ENCODE measurements at regions not wholly inside any gene's neighbourhood (a gene's known extent, or its start where the extent isn't known, plus 50 kb on each side); places are given as distances from the start of the nearest gene placed in this dataset.
"Not testable (repeated sequence)": the region's sequence is repeated elsewhere in the genome, so short reads cannot be mapped to it uniquely, and the experiment has no call there.

GRCh38 chr4:74505355-74505978 lies 60.5 kb downstream of the AREG start:
- H3K9me3 ChIP-seq (ENCODE audit: insufficient read depth, low read depth, low read length); H3K27ac ChIP-seq (ENCODE audit: low read length); H3K4me3 ChIP-seq (ENCODE audit: low read length): not testable (repeated sequence)

GRCh38 chr4:74509363-74509762 lies 64.4 kb downstream of the AREG start:
- not testable (repeated sequence) for H3K36me3 ChIP-seq (ENCODE audit: insufficient read depth, low read depth, low read length); H3K27me3 ChIP-seq (ENCODE audit: insufficient read depth, low read length); H3K9ac ChIP-seq (ENCODE audit: low read depth, low read length); H3K27ac ChIP-seq (ENCODE audit: low read length); H3K4me3 ChIP-seq (ENCODE audit: low read length); H3K4me1 ChIP-seq (ENCODE audit: insufficient read depth, low read length); H3K9me3 ChIP-seq (ENCODE audit: insufficient read depth, low read depth, low read length)

More at GRCh38 chr4:74505355-74505978, 60.5 kb downstream of the AREG start:
- not testable (repeated sequence) for H3K36me3 ChIP-seq (ENCODE audit: insufficient read depth, low read depth, low read length); H3K9ac ChIP-seq (ENCODE audit: low read depth, low read length); H3K27me3 ChIP-seq (ENCODE audit: insufficient read depth, low read length); H3K4me1 ChIP-seq (ENCODE audit: insufficient read depth, low read length)

GRCh38 chr4:74516303-74516702 lies 71.4 kb downstream of the AREG start:
- H3K9me3 ChIP-seq (ENCODE audit: insufficient read depth, low read depth, low read length): no peaks in the 10 kb centered on the region
- no peaks in the 10 kb centered on the region for H3K36me3 ChIP-seq (ENCODE audit: insufficient read depth, low read depth, low read length)
- H3K27me3 ChIP-seq (ENCODE audit: insufficient read depth, low read length): no peaks in the 10 kb centered on the region
- H3K4me3 ChIP-seq (ENCODE audit: low read length): no peak overlapping the region
- no peak overlapping the region for H3K27ac ChIP-seq (ENCODE audit: low read length)
- H3K4me1 ChIP-seq (ENCODE audit: insufficient read depth, low read length): no peaks in the 10 kb centered on the region
- no peak overlapping the region for H3K9ac ChIP-seq (ENCODE audit: low read depth, low read length)

- H3K9ac ChIP-seq (ENCODE audit: low read depth, low read length): no peak overlapping the region
- no peaks in the 10 kb centered on the region for H3K4me1 ChIP-seq (ENCODE audit: insufficient read depth, low read length)
- H3K27ac ChIP-seq (ENCODE audit: low read length): no peak overlapping the region
- H3K4me3 ChIP-seq (ENCODE audit: low read length): no peak overlapping the region
- H3K27me3 ChIP-seq (ENCODE audit: insufficient read depth, low read length): no peaks in the 10 kb centered on the region
- H3K9me3 ChIP-seq (ENCODE audit: insufficient read depth, low read depth, low read length): no peaks in the 10 kb centered on the region
- no peaks in the 10 kb centered on the region for H3K36me3 ChIP-seq (ENCODE audit: insufficient read depth, low read depth, low read length)
Measured at GRCh38 chr4:74517996-74518395, 73.1 kb downstream of the AREG start.

GRCh38 chr4:74522251-74522991 lies 77.5 kb downstream of the AREG start:
- H3K9ac ChIP-seq (ENCODE audit: low read depth, low read length): no peak overlapping the region
- H3K4me3 ChIP-seq (ENCODE audit: low read length): no peak overlapping the region
- H3K4me1 ChIP-seq (ENCODE audit: insufficient read depth, low read length): no peaks in the 10 kb centered on the region
- H3K9me3 ChIP-seq (ENCODE audit: insufficient read depth, low read depth, low read length): no peaks in the 10 kb centered on the region
- no peaks in the 10 kb centered on the region for H3K36me3 ChIP-seq (ENCODE audit: insufficient read depth, low read depth, low read length)
- H3K27ac ChIP-seq (ENCODE audit: low read length): no peak overlapping the region
- H3K27me3 ChIP-seq (ENCODE audit: insufficient read depth, low read length): no peaks in the 10 kb centered on the region

- Histone ChIP-seq H3K9ac (ENCODE audit: low read depth, low read length) (no peak overlapping the region), H3K4me3 (ENCODE audit: low read length) (no peak overlapping the region), H3K27me3 (ENCODE audit: insufficient read depth, low read length) (no peaks in the 10 kb centered on the region), H3K4me1 (ENCODE audit: insufficient read depth, low read length) (no peaks in the 10 kb centered on the region), H3K9me3 (ENCODE audit: insufficient read depth, low read depth, low read length) (no peaks in the 10 kb centered on the region), H3K27ac (ENCODE audit: low read length) (no peak overlapping the region), H3K36me3 (ENCODE audit: insufficient read depth, low read depth, low read length) (no peaks in the 10 kb centered on the region)
Measured at GRCh38 chr4:74523096-74523495, 78.2 kb downstream of the AREG start.

- Histone ChIP-seq H3K4me3 (ENCODE audit: low read length) (no peak overlapping the region), H3K9ac (ENCODE audit: low read depth, low read length) (no peak overlapping the region), H3K36me3 (ENCODE audit: insufficient read depth, low read depth, low read length) (no peaks in the 10 kb centered on the region), H3K27me3 (ENCODE audit: insufficient read depth, low read length) (no peaks in the 10 kb centered on the region), H3K4me1 (ENCODE audit: insufficient read depth, low read length) (no peaks in the 10 kb centered on the region), H3K27ac (ENCODE audit: low read length) (no peak overlapping the region), H3K9me3 (ENCODE audit: insufficient read depth, low read depth, low read length) (no peaks in the 10 kb centered on the region)
Measured at GRCh38 chr4:74524985-74525384, 80.0 kb downstream of the AREG start.

- Histone ChIP-seq H3K4me3 (ENCODE audit: low read length) (no peak overlapping the region), H3K36me3 (ENCODE audit: insufficient read depth, low read depth, low read length) (no peaks in the 10 kb centered on the region), H3K4me1 (ENCODE audit: insufficient read depth, low read length) (no peaks in the 10 kb centered on the region), H3K9ac (ENCODE audit: low read depth, low read length) (no peak overlapping the region), H3K9me3 (ENCODE audit: insufficient read depth, low read depth, low read length) (no peaks in the 10 kb centered on the region), H3K27ac (ENCODE audit: low read length) (no peak overlapping the region), H3K27me3 (ENCODE audit: insufficient read depth, low read length) (no peaks in the 10 kb centered on the region)
Measured at GRCh38 chr4:74527049-74527448, 82.1 kb downstream of the AREG start.

GRCh38 chr4:74528178-74528577 lies 83.2 kb downstream of the AREG start:
- no peaks in the 10 kb centered on the region for H3K9me3 ChIP-seq (ENCODE audit: insufficient read depth, low read depth, low read length)
- no peaks in the 10 kb centered on the region for H3K27me3 ChIP-seq (ENCODE audit: insufficient read depth, low read length)
- H3K9ac ChIP-seq (ENCODE audit: low read depth, low read length): no peak overlapping the region
- no peak overlapping the region for H3K27ac ChIP-seq (ENCODE audit: low read length)
- H3K4me1 ChIP-seq (ENCODE audit: insufficient read depth, low read length): no peaks in the 10 kb centered on the region
- H3K4me3 ChIP-seq (ENCODE audit: low read length): no peak overlapping the region
- H3K36me3 ChIP-seq (ENCODE audit: insufficient read depth, low read depth, low read length): no peaks in the 10 kb centered on the region

GRCh38 chr4:74529284-74530041 lies 84.5 kb downstream of the AREG start:
- Histone ChIP-seq H3K9ac (ENCODE audit: low read depth, low read length) (no peak overlapping the region), H3K4me1 (ENCODE audit: insufficient read depth, low read length) (no peaks in the 10 kb centered on the region), H3K36me3 (ENCODE audit: insufficient read depth, low read depth, low read length) (no peaks in the 10 kb centered on the region), H3K4me3 (ENCODE audit: low read length) (no peak overlapping the region), H3K9me3 (ENCODE audit: insufficient read depth, low read depth, low read length) (no peaks in the 10 kb centered on the region), H3K27ac (ENCODE audit: low read length) (no peak overlapping the region), H3K27me3 (ENCODE audit: insufficient read depth, low read length) (no peaks in the 10 kb centered on the region)

GRCh38 chr4:74531963-74532794 lies 87.2 kb downstream of the AREG start:
- H3K9ac ChIP-seq (ENCODE audit: low read depth, low read length): no peak overlapping the region
- H3K4me3 ChIP-seq (ENCODE audit: low read length): no peak overlapping the region
- no peaks in the 10 kb centered on the region for H3K27me3 ChIP-seq (ENCODE audit: insufficient read depth, low read length)
- no peak overlapping the region for H3K27ac ChIP-seq (ENCODE audit: low read length)
- H3K36me3 ChIP-seq (ENCODE audit: insufficient read depth, low read depth, low read length): no peaks in the 10 kb centered on the region
- H3K9me3 ChIP-seq (ENCODE audit: insufficient read depth, low read depth, low read length): no peaks in the 10 kb centered on the region
- no peaks in the 10 kb centered on the region for H3K4me1 ChIP-seq (ENCODE audit: insufficient read depth, low read length)
